ENCODE measurements at regions not wholly inside any gene's neighbourhood (a gene's known extent, or its start where the extent isn't known, plus 50 kb on each side); places are given as distances from the start of the nearest gene placed in this dataset.

DNA sequence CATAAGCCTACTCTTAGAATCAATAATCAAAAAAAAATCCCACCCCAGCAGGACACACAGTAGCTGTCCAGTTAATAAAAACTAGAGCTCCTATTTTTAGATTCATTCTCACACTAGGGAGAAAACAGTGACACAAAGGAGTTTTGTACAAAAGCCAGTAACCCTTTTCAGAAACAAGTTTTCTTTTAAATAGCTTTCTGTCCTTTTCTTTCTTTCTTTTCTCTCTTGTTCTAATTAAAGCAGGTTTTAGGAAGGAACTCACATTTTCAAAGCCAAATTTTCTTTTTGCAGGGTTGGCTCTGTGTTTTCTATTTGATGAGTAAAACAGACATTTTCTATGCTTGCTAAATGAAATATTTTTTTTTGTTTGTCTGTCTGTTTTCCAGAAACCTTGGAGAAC is 1390.7 kb downstream of the FAM181B start:
- TF ChIP-seq CTCF (IDR thresholded peaks at IDR 0.05), result no peak
- no peak for TF ChIP-seq POLR2A (IDR thresholded peaks at IDR 0.05)

Measured in sigmoid colon (tissue), 3 donors.